Retinal pigment epithelial cell (primary cell): ENCODE measurements at regions not wholly inside any gene's neighbourhood (a gene's known extent, or its start where the extent isn't known, plus 50 kb on each side); places are given as distances from the start of the nearest gene placed in this dataset.
A peak's percentile ranks its signal among the peaks of the same experiment; 100 is the strongest.

Experiments
- DNase-seq: peaks from one replicate; pipeline ENCODE4 v3.0.0-alpha.2; 2010; ENCODE audit warnings: low read depth
- H3K4me3 ChIP-seq: 2 replicates; pipeline ENCODE4 v1.5.1; 2011; ENCODE audit warnings: mild to moderate bottlenecking, low read length, control low read depth, moderate library complexity
- TF ChIP-seq, protein P1 (sequence below): conservative IDR thresholded peaks from 2 replicates; pipeline ENCODE4 v1.5.1; 2011; ENCODE audit warnings: low read depth, low read length, control low read depth, inconsistent platforms

- TF ChIP-seq, protein P1, sequence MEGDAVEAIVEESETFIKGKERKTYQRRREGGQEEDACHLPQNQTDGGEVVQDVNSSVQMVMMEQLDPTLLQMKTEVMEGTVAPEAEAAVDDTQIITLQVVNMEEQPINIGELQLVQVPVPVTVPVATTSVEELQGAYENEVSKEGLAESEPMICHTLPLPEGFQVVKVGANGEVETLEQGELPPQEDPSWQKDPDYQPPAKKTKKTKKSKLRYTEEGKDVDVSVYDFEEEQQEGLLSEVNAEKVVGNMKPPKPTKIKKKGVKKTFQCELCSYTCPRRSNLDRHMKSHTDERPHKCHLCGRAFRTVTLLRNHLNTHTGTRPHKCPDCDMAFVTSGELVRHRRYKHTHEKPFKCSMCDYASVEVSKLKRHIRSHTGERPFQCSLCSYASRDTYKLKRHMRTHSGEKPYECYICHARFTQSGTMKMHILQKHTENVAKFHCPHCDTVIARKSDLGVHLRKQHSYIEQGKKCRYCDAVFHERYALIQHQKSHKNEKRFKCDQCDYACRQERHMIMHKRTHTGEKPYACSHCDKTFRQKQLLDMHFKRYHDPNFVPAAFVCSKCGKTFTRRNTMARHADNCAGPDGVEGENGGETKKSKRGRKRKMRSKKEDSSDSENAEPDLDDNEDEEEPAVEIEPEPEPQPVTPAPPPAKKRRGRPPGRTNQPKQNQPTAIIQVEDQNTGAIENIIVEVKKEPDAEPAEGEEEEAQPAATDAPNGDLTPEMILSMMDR: no peak
- peak; percentile 71 for DNase-seq
- H3K4me3 ChIP-seq: no peak overlapping the region
Measured at GRCh38 chr2:200042102-200042735, 86.8 kb downstream of the MAIP1 start.

DNA sequence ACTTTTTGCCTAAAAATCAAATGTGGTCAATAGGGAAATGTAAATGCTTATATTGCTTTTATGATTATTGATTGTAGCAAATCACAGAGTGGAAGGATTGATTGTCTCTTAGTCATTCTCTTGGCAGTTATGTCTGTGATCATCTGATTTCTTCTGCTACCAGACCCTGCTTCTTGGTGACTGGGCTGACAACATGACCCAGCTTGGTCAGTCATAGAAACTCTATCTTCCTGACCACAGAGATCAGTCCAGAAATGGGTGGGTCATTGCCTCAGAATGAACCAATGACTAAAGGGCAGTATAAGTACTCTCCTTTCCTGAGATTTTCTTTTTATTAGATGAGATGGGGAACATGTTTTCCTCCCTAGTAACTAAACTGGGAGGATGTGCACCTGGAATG is 87.6 kb downstream of the MAIP1 start:
- H3K4me3 ChIP-seq: no peak overlapping the region
- TF ChIP-seq, protein P1: no peak
- no peak for DNase-seq

GRCh38 chr2:200044453-200044852 is 89.1 kb downstream of the MAIP1 start:
- no peak overlapping the region for H3K4me3 ChIP-seq
- no peak for DNase-seq
- TF ChIP-seq, protein P1: no peak

DNA sequence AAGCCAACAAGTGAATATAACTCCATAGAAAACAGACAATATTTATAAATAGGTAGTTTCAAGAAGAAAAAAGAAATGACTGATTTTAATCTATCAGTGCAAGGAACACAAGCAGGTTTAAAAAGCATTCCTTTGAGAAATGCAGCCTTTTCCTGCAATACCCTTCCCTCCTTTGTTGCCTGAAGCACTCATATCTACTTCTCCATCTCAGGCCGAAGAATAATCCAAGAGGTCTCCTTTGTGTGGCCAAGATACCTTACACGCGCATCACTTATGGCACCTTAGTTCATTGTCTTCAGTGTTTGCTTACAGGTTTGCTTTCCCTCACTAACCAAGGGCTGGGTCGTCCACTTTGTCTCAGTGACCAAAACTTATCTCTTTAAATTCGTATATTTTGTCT is 93.0 kb downstream of the MAIP1 start:
- H3K4me3 ChIP-seq: no peak overlapping the region
- DNase-seq: no peak
- TF ChIP-seq, protein P1: no peak

GRCh38 chr2:200049086-200049485 is 93.7 kb downstream of the MAIP1 start:
- H3K4me3 ChIP-seq: no peak overlapping the region
- TF ChIP-seq, protein P1: no peak
- DNase-seq: no peak

GRCh38 chr2:200050921-200051610 is 95.7 kb downstream of the MAIP1 start:
- no peak overlapping the region for H3K4me3 ChIP-seq
- peak; percentile 70 for DNase-seq
- TF ChIP-seq, protein P1: no peak

- no peak for DNase-seq
- TF ChIP-seq, protein P1: no peak
- no peak overlapping the region for H3K4me3 ChIP-seq
Measured at GRCh38 chr2:200051611-200051945, 96.2 kb downstream of the MAIP1 start.
